GM23338 (cell line): ENCODE measurements at regions not wholly inside any gene's neighbourhood (a gene's known extent, or its start where the extent isn't known, plus 50 kb on each side); places are given as distances from the start of the nearest gene placed in this dataset.
A peak's percentile ranks its signal among the peaks of the same experiment; 100 is the strongest.

Experiments
- ATAC-seq: fragments of 200-7000 bp; cut with Tn5 transposase; 3 replicates; pipeline ENCODE4 v1.9.1; 2020
- DNase-seq: peaks from one replicate; pipeline ENCODE4 v3.0.0-alpha.2; 2015; ENCODE audit warnings: low spot score
- H2AFZ ChIP-seq: fragments of 200-600 bp; sonication (generic); 2 replicates; pipeline ENCODE4 v1.8.0; 2016; ENCODE audit warnings: antibody characterized with exemption, mild to moderate bottlenecking, moderate library complexity
- H3F3A ChIP-seq: fragments of 200-600 bp; sonication (generic); replicated peaks from 2 replicates; pipeline ENCODE4 v1.8.0; 2017; ENCODE audit warnings: antibody characterized with exemption, mixed run types, low read depth
- H3K27ac ChIP-seq: fragments of 200-600 bp; sonication (generic); 2 replicates; pipeline ENCODE4 v1.6.1; 2016; ENCODE audit warnings: low read depth
- H3K27me3 ChIP-seq: fragments of 200-600 bp; sonication (generic); 2 replicates; pipeline ENCODE4 v1.8.0; 2016; ENCODE audit warnings: mild to moderate bottlenecking, mixed run types, moderate library complexity; ENCODE audit not compliant: insufficient read depth
- H3K36me3 ChIP-seq: fragments of 200-600 bp; sonication (generic); 2 replicates; pipeline ENCODE4 v1.8.0; 2016; ENCODE audit warnings: mild to moderate bottlenecking; ENCODE audit not compliant: insufficient read depth
- H3K4me1 ChIP-seq: fragments of 200-600 bp; sonication (generic); 2 replicates; pipeline ENCODE4 v1.8.0; 2016; ENCODE audit warnings: mild to moderate bottlenecking, moderate library complexity; ENCODE audit not compliant: insufficient read depth
- H3K4me2 ChIP-seq: fragments of 200-600 bp; sonication (generic); 2 replicates; pipeline ENCODE4 v1.7.1; 2017; ENCODE audit warnings: mixed run types
- H3K4me3 ChIP-seq: fragments of 200-600 bp; sonication (generic); 2 replicates; pipeline ENCODE4 v1.6.1; 2016; ENCODE audit warnings: mixed run types
- H3K79me2 ChIP-seq: fragments of 200-600 bp; sonication (generic); replicated peaks from 2 replicates; pipeline ENCODE4 v1.8.0; 2017; ENCODE audit warnings: mild to moderate bottlenecking; ENCODE audit not compliant: insufficient read depth
- H3K9me2 ChIP-seq: fragments of 200-600 bp; sonication (generic); 2 replicates; pipeline ENCODE4 v1.8.0; 2017; ENCODE audit not compliant: insufficient read depth
- H4K20me1 ChIP-seq: fragments of 200-600 bp; sonication (generic); replicated peaks from 2 replicates; pipeline ENCODE4 v1.8.0; 2017; ENCODE audit warnings: mild to moderate bottlenecking; ENCODE audit not compliant: insufficient read depth
- H3K27ac Mint-ChIP-seq: 2 replicates; pipeline ENCODE4 v1.8.0; 2020; ENCODE audit warnings: inconsistent platforms, mild to moderate bottlenecking, moderate library complexity, mixed read lengths
- H3K27me3 Mint-ChIP-seq: 3 replicates; pipeline ENCODE4 v1.8.0; 2022; ENCODE audit warnings: low read depth, mild to moderate bottlenecking, moderate library complexity, mixed read lengths, inconsistent platforms; ENCODE audit not compliant: insufficient read depth, poor library complexity
- H3K36me3 Mint-ChIP-seq: 3 replicates; pipeline ENCODE4 v1.8.0; 2021; ENCODE audit warnings: low read depth, mild to moderate bottlenecking, inconsistent platforms, moderate library complexity, mixed read lengths
- H3K4me1 Mint-ChIP-seq: 3 replicates; pipeline ENCODE4 v1.8.0; 2020; ENCODE audit warnings: mild to moderate bottlenecking, inconsistent platforms, mixed read lengths
- H3K4me3 Mint-ChIP-seq: 3 replicates; pipeline ENCODE4 v1.8.0; 2021; ENCODE audit warnings: moderate library complexity, mild to moderate bottlenecking, inconsistent platforms, mixed read lengths
- H3K9me3 Mint-ChIP-seq: 3 replicates; pipeline ENCODE4 v1.8.0; 2020; ENCODE audit warnings: moderate library complexity, mild to moderate bottlenecking, inconsistent platforms, mixed read lengths
- CREB1 ChIP-seq: fragments of 250-450 bp; sonication (Bioruptor Pico); IDR thresholded peaks from 2 replicates; pipeline ENCODE4 v1.5.0; 2020; ENCODE audit warnings: low read depth, mild to moderate bottlenecking, moderate library complexity
- CTCF ChIP-seq, 2 experiments: fragments of 200-600 bp in 1 of 2; sonication (generic) in 1 of 2; conservative IDR thresholded peaks; 2 replicates each; pipeline versions ENCODE4 v1.5.1 to v1.6.1; 2016 to 2017; ENCODE audit warnings: antibody characterized with exemption in 2 of 2, low read depth in 2 of 2, mild to moderate bottlenecking in 2 of 2, moderate library complexity in 1 of 2
- EZH2 ChIP-seq: fragments of 200-600 bp; sonication (generic); IDR thresholded peaks from one replicate; pipeline ENCODE4 v1.8.0; 2017; ENCODE audit warnings: antibody characterized with exemption, mild to moderate bottlenecking, low read depth; ENCODE audit not compliant: unreplicated experiment
- JUNB ChIP-seq: IDR thresholded peaks from one replicate; pipeline ENCODE4 v1.6.1; 2016; ENCODE audit warnings: antibody characterized with exemption; ENCODE audit not compliant: unreplicated experiment
- REST ChIP-seq: IDR thresholded peaks from one replicate; pipeline ENCODE4 v1.6.1; 2018; ENCODE audit warnings: antibody characterized with exemption; ENCODE audit not compliant: unreplicated experiment
- STAT1 ChIP-seq: IDR thresholded peaks from one replicate; pipeline ENCODE4 v1.6.1; 2016; ENCODE audit warnings: antibody characterized with exemption; ENCODE audit not compliant: unreplicated experiment
- ZNF114 ChIP-seq: fragments of 250-450 bp; sonication (Bioruptor Pico); IDR thresholded peaks from 2 replicates; pipeline ENCODE4 v1.5.0; 2020; ENCODE audit warnings: mild to moderate bottlenecking, moderate library complexity
- ZNF331 ChIP-seq: fragments of 250-450 bp; sonication (Bioruptor Pico); IDR thresholded peaks from 2 replicates; pipeline ENCODE4 v1.5.0; 2020; ENCODE audit warnings: low read depth, mild to moderate bottlenecking, moderate library complexity

- no peak for TF ChIP-seq REST
These were observed 143.1 kb upstream of the L3MBTL4 start (continued) for GRCh38 chr18:6557770-6558248.

- Histone ChIP-seq H3K79me2 (no peaks in the 10 kb centered on the region), H3K27ac (no peak overlapping the region), H3K9me2 (no peaks in the 10 kb centered on the region), H3K4me1 (peaks cover 22% of the 10 kb centered on the region; the same call in 1 of the 2 replicates), H2AFZ (peak overlapping the region; percentile 79; the same call in 1 of the 2 replicates), H3K36me3 (no peaks in the 10 kb centered on the region), H3K27me3 (no peaks in the 10 kb centered on the region), H3K4me3 (no peak overlapping the region), H3K4me2 (no peak overlapping the region), H4K20me1 (no peaks in the 10 kb centered on the region), H3F3A (0 out of 2 replicates have a peak, but pooled peaks cover 4% of the 10 kb centered on the region)
- peaks cover 21% of the 10 kb centered on the region for H3K4me1 Mint-ChIP-seq
- DNase-seq (no peak), ATAC-seq (no peak)
- H3K27ac Mint-ChIP-seq = no peak overlapping the region
- H3K27me3 Mint-ChIP-seq = peaks cover 8% of the 10 kb centered on the region
- H3K36me3 Mint-ChIP-seq = no peaks in the 10 kb centered on the region; the same call in 2 of the 3 replicates
- H3K9me3 Mint-ChIP-seq = no peaks in the 10 kb centered on the region
- no peak overlapping the region for H3K4me3 Mint-ChIP-seq
- TF ChIP-seq REST (no peak), STAT1 (no peak), CTCF (conservative IDR thresholded peaks at IDR 0.05; ENCODE audit: low read depth in 2 of 2) (no peak), EZH2 (no peak), JUNB (no peak), ZNF114 (no peak), ZNF331 (CRISPR knock-in tag) (no peak), CREB1 (CRISPR knock-in tag) (no peak)
These were observed 143.9 kb upstream of the L3MBTL4 start for GRCh38 chr18:6558446-6559156.
